Right renal cortex interstitium (tissue), 3 donors: ENCODE measurements at regions not wholly inside any gene's neighbourhood (a gene's known extent, or its start where the extent isn't known, plus 50 kb on each side); places are given as distances from the start of the nearest gene placed in this dataset.
"Not testable (repeated sequence)": the region's sequence is repeated elsewhere in the genome, so short reads cannot be mapped to it uniquely, and the experiment has no call there.

Source experiments
- DNase-seq, 3 donors: peaks; one replicate each; pipeline ENCODE4 v3.0.0-alpha.2; 2013; ENCODE audit warnings: low read depth in 3 of 3, low spot score in 2 of 3

GRCh38 chr3:66552846-66553245 is 52.0 kb upstream of the LRIG1 start:
- no peak for DNase-seq

- DNase-seq = no peak
Measured at GRCh38 chr3:66553441-66554113, 52.8 kb upstream of the LRIG1 start.

GRCh38 chr3:66554178-66554577 is 53.4 kb upstream of the LRIG1 start:
- DNase-seq = no peak

GRCh38 chr3:66555214-66555844 is 54.5 kb upstream of the LRIG1 start:
- no peak for DNase-seq

GRCh38 chr3:66557170-66557569 is 56.3 kb upstream of the LRIG1 start:
- DNase-seq = no peak

- not testable (repeated sequence) for DNase-seq
Measured at GRCh38 chr3:66559924-66560323, 59.1 kb upstream of the LRIG1 start.

- no peak for DNase-seq
Measured at GRCh38 chr3:66561367-66561766, 60.5 kb upstream of the LRIG1 start.

GRCh38 chr3:66565301-66565700 is 64.5 kb upstream of the LRIG1 start:
- no peak for DNase-seq

- DNase-seq = no peak
Measured at GRCh38 chr3:66567077-66567476, 66.3 kb upstream of the LRIG1 start.

GRCh38 chr3:66572090-66572675 is 71.4 kb upstream of the LRIG1 start:
- no peak for DNase-seq

- DNase-seq = no peak
Measured at GRCh38 chr3:66572938-66573710, 72.3 kb upstream of the LRIG1 start.

GRCh38 chr3:66574091-66574490 is 73.3 kb upstream of the LRIG1 start:
- DNase-seq = no peak

GRCh38 chr3:66577426-66578203 is 76.8 kb upstream of the LRIG1 start:
- DNase-seq = no peak

- no peak for DNase-seq
Measured at GRCh38 chr3:66581256-66581655, 80.4 kb upstream of the LRIG1 start.

GRCh38 chr3:66582721-66583423 is 82.0 kb upstream of the LRIG1 start:
- DNase-seq = no peak

GRCh38 chr3:66583424-66584040 is 82.7 kb upstream of the LRIG1 start:
- no peak for DNase-seq

GRCh38 chr3:66585520-66586095 is 84.8 kb upstream of the LRIG1 start:
- DNase-seq = no peak

- no peak for DNase-seq
Measured at GRCh38 chr3:66586853-66587252, 86.0 kb upstream of the LRIG1 start.

- no peak for DNase-seq
Measured at GRCh38 chr3:66588340-66588847, 87.6 kb upstream of the LRIG1 start.
